ENCODE measurements at regions not wholly inside any gene's neighbourhood (a gene's known extent, or its start where the extent isn't known, plus 50 kb on each side); places are given as distances from the start of the nearest gene placed in this dataset.
A peak's percentile ranks its signal among the peaks of the same experiment; 100 is the strongest.

- TF ChIP-seq, protein P1, sequence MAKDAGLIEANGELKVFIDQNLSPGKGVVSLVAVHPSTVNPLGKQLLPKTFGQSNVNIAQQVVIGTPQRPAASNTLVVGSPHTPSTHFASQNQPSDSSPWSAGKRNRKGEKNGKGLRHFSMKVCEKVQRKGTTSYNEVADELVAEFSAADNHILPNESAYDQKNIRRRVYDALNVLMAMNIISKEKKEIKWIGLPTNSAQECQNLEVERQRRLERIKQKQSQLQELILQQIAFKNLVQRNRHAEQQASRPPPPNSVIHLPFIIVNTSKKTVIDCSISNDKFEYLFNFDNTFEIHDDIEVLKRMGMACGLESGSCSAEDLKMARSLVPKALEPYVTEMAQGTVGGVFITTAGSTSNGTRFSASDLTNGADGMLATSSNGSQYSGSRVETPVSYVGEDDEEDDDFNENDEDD (CRISPR knock-in tag; IDR thresholded peaks at IDR 0.05; ENCODE audit: borderline replicate concordance) = no peak
These were observed 96.2 kb upstream of the MED13L start (continued) for GRCh38 chr12:116373572-116374206.

GRCh38 chr12:116374207-116374606 lies 96.7 kb upstream of the MED13L start:
- no peak for FAIRE-seq

More at GRCh38 chr12:116374207-116374606, 96.7 kb upstream of the MED13L start:
- POLR2A ChIA-PET = no interaction called here
- H3K36me3 ChIP-seq (replicated peaks in 1 of 2; ENCODE audit: control insufficient read depth in 1 of 2, insufficient read depth in 2 of 2, low read length in 2 of 2) = no peaks in the 10 kb centered on the region
- no peaks in the 10 kb centered on the region for H3K79me2 ChIP-seq (ENCODE audit: insufficient read depth, low read length)
- ATAC-seq = no peak
- 0 out of 2 replicates have a peak, but pooled peaks cover 9% of the 10 kb centered on the region for H3K4me1 ChIP-seq (ENCODE audit: insufficient read depth, low read length)
- peaks cover 2 to 13% of the 10 kb centered on the region in 2 experiments; a peak in 4 of 5 replicates for H3K27me3 ChIP-seq (ENCODE audit: control insufficient read depth in 1 of 2, insufficient read depth in 2 of 2, low read length in 2 of 2)
- intact Hi-C loops (cut with micrococcal nuclease; ENCODE audit: unreplicated experiment) = no loop called here
- H2AFZ ChIP-seq (ENCODE audit: low read length) = no peak overlapping the region
- TF ChIP-seq ZHX1 (CRISPR knock-in tag; IDR thresholded peaks at IDR 0.05; ENCODE audit: low read depth) (no peak), ZNF629 (CRISPR knock-in tag; conservative IDR thresholded peaks at IDR 0.05) (peak; percentile 58; the same call in 1 of the 2 replicates)
- no peaks in the 10 kb centered on the region for H3K9me3 ChIP-seq (ENCODE audit: low read length)
- no peak overlapping the region for H3K4me2 ChIP-seq (ENCODE audit: low read depth, low read length)
- in situ Hi-C loops (cut with HindIII; ENCODE audit: extremely low pct_ligation_motif_present, low pct_unique_long_range_greater_than_20kb) = no loop called here
- H3K4me3 ChIP-seq (replicated peaks in 1 of 3; ENCODE audit: insufficient read depth in 1 of 3, low read depth in 2 of 3, low read length in 3 of 3) = no peak overlapping the region
- DNase-seq (ENCODE audit: low spot score) = no peak
- no TSS peak for BruUV-seq (replicated peaks)
- no peak overlapping the region for H3K9ac ChIP-seq (ENCODE audit: insufficient read depth, low read depth, low read length)
- H3K27ac ChIP-seq (ENCODE audit: extremely low read length, insufficient read depth, low read length) = no peak overlapping the region
- no peaks in the 10 kb centered on the region for H4K20me1 ChIP-seq (ENCODE audit: insufficient read depth, low read length)
- WGBS (ENCODE audit: low lambda C conversion rate) = 17% methylated on average over 1 of the region's 3 CpGs
- CTCF ChIA-PET (ENCODE audit: low intra/inter-chr PET ratio, low total read pairs) = no interaction called here
